ENCODE measurements at regions not wholly inside any gene's neighbourhood (a gene's known extent, or its start where the extent isn't known, plus 50 kb on each side); places are given as distances from the start of the nearest gene placed in this dataset.

GRCh38 chr7:16211402-16211925 lies 209.9 kb downstream of the CRPPA start:
- H3K36me3 ChIP-seq, result no peaks in the 10 kb centered on the region
- H3K27ac ChIP-seq, result no peak overlapping the region
- no peaks in the 10 kb centered on the region for H3K27me3 ChIP-seq
- TF ChIP-seq CTCF (IDR thresholded peaks at IDR 0.05), result no peak
- DNase-seq, result no peak
- no peak overlapping the region for H3K4me3 ChIP-seq
- H3K9me3 ChIP-seq, result no peaks in the 10 kb centered on the region
- no peaks in the 10 kb centered on the region for H3K4me1 ChIP-seq
- intact Hi-C loops (cut with DNase I; ENCODE audit: low total_unique reads), result no loop called here

- no peak for TF ChIP-seq CTCF (IDR thresholded peaks at IDR 0.05)
- no peak for DNase-seq
Measured at GRCh38 chr7:16210171-16210570, 211.2 kb downstream of the CRPPA start.

GRCh38 chr7:16207321-16207720 lies 214.0 kb downstream of the CRPPA start:
- no peaks in the 10 kb centered on the region for H3K36me3 ChIP-seq
- no peaks in the 10 kb centered on the region for H3K9me3 ChIP-seq
- no peak for TF ChIP-seq CTCF (IDR thresholded peaks at IDR 0.05)
- H3K4me3 ChIP-seq, result no peak overlapping the region
- no peaks in the 10 kb centered on the region for H3K4me1 ChIP-seq
- intact Hi-C loops (cut with DNase I; ENCODE audit: low total_unique reads), result no loop called here
- H3K27me3 ChIP-seq, result no peaks in the 10 kb centered on the region
- no peak for DNase-seq
- no peak overlapping the region for H3K27ac ChIP-seq

More at GRCh38 chr7:16210171-16210570, 211.2 kb downstream of the CRPPA start:
- Histone ChIP-seq H3K36me3 (no peaks in the 10 kb centered on the region), H3K27ac (no peak overlapping the region), H3K27me3 (no peaks in the 10 kb centered on the region), H3K4me3 (no peak overlapping the region), H3K4me1 (no peaks in the 10 kb centered on the region), H3K9me3 (no peaks in the 10 kb centered on the region)
- intact Hi-C loops (cut with DNase I; ENCODE audit: low total_unique reads), result no loop called here

- no peaks in the 10 kb centered on the region for H3K36me3 ChIP-seq
Measured at GRCh38 chr7:16205466-16205865, 215.9 kb downstream of the CRPPA start.

GRCh38 chr7:16204953-16205352 lies 216.4 kb downstream of the CRPPA start:
- Histone ChIP-seq H3K4me3 (no peak overlapping the region), H3K36me3 (no peaks in the 10 kb centered on the region), H3K27ac (no peak overlapping the region), H3K9me3 (no peaks in the 10 kb centered on the region), H3K4me1 (no peaks in the 10 kb centered on the region), H3K27me3 (no peaks in the 10 kb centered on the region)
- TF ChIP-seq CTCF (IDR thresholded peaks at IDR 0.05), result no peak
- intact Hi-C loops (cut with DNase I; ENCODE audit: low total_unique reads), result no loop called here
- DNase-seq, result no peak

More at GRCh38 chr7:16205466-16205865, 215.9 kb downstream of the CRPPA start:
- H3K27me3 ChIP-seq, result no peaks in the 10 kb centered on the region
- no peak for DNase-seq
- TF ChIP-seq CTCF (IDR thresholded peaks at IDR 0.05), result no peak
- no peaks in the 10 kb centered on the region for H3K4me1 ChIP-seq
- H3K27ac ChIP-seq, result no peak overlapping the region
- no peak overlapping the region for H3K4me3 ChIP-seq
- H3K9me3 ChIP-seq, result no peaks in the 10 kb centered on the region
- intact Hi-C loops (cut with DNase I; ENCODE audit: low total_unique reads), result no loop called here

GRCh38 chr7:16203065-16203464 lies 218.3 kb downstream of the CRPPA start:
- Histone ChIP-seq H3K4me3 (no peak overlapping the region), H3K27me3 (no peaks in the 10 kb centered on the region), H3K27ac (no peak overlapping the region), H3K4me1 (no peaks in the 10 kb centered on the region), H3K36me3 (no peaks in the 10 kb centered on the region), H3K9me3 (no peaks in the 10 kb centered on the region)
- intact Hi-C loops (cut with DNase I; ENCODE audit: low total_unique reads), result no loop called here
- no peak for DNase-seq
- no peak for TF ChIP-seq CTCF (IDR thresholded peaks at IDR 0.05)

Measured in tibial artery (tissue), 4 donors.